DOHH2 (cell line): ENCODE measurements at regions not wholly inside any gene's neighbourhood (a gene's known extent, or its start where the extent isn't known, plus 50 kb on each side); places are given as distances from the start of the nearest gene placed in this dataset.

Experiments
- EZH2phosphoT487 ChIP-seq: fragments of 200-600 bp; sonication (generic); IDR thresholded peaks from 2 replicates; pipeline ENCODE4 v1.6.1; 2017; ENCODE audit warnings: borderline replicate concordance, mild to moderate bottlenecking, antibody characterized with exemption, low read length, moderate library complexity, mixed read lengths
- TF ChIP-seq, protein P1 (sequence below): fragments of 200-600 bp; sonication (generic); IDR thresholded peaks from one replicate; pipeline ENCODE4 v1.5.1; 2014; ENCODE audit warnings: antibody characterized with exemption, mild to moderate bottlenecking, low read depth, low read length; ENCODE audit not compliant: poor library complexity, severe bottlenecking

- TF ChIP-seq, protein P1, sequence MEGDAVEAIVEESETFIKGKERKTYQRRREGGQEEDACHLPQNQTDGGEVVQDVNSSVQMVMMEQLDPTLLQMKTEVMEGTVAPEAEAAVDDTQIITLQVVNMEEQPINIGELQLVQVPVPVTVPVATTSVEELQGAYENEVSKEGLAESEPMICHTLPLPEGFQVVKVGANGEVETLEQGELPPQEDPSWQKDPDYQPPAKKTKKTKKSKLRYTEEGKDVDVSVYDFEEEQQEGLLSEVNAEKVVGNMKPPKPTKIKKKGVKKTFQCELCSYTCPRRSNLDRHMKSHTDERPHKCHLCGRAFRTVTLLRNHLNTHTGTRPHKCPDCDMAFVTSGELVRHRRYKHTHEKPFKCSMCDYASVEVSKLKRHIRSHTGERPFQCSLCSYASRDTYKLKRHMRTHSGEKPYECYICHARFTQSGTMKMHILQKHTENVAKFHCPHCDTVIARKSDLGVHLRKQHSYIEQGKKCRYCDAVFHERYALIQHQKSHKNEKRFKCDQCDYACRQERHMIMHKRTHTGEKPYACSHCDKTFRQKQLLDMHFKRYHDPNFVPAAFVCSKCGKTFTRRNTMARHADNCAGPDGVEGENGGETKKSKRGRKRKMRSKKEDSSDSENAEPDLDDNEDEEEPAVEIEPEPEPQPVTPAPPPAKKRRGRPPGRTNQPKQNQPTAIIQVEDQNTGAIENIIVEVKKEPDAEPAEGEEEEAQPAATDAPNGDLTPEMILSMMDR, result no peak
- TF ChIP-seq EZH2phosphoT487, result no peak
These were observed 249.1 kb upstream of the TSHZ2 start for GRCh38 chr20:52722926-52723688.
